ENCODE measurements at regions not wholly inside any gene's neighbourhood (a gene's known extent, or its start where the extent isn't known, plus 50 kb on each side); places are given as distances from the start of the nearest gene placed in this dataset.

GRCh38 chr4:26257850-26258249 is 63.0 kb upstream of the RBPJ start:
- no peak for DNase-seq

DNA sequence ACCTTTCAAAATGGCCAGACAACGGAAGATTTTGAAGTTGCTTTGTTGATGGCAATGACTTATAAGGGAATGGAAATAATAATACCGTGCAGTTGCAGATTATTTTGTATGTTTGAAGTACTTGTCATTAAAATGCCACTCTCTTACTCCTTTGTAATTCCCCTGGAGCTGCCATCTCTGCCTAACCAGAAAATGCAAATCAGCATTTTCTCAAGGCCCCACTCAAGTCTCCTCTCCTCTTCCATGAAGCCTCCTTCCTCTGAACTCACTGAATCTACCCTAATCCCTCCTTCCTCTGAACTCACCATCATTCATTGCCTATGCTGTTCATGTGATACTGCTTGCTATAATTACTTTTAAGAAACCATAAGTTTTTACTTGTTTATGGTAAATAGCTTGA is 60.2 kb upstream of the RBPJ start:
- DNase-seq: no peak

DNA sequence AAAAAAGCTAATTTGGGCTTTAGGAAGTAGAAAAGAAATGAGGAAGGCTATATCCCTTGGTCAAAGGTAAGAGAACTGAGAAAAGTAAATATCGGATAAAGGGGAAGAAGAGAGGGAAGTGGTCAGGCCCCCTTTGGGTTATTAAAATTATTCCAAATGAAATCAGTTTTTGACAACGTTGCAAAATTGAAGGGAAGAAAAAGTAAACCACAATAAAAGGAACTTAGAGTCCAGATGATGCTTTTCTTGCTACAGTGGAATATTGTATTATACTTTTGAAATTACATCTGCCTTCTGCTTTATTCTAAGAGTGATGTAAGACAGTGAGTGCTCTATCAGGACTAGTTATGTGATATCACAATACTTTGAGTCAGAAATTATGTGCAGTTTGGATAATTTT is 59.4 kb upstream of the RBPJ start:
- no peak for DNase-seq

DNA sequence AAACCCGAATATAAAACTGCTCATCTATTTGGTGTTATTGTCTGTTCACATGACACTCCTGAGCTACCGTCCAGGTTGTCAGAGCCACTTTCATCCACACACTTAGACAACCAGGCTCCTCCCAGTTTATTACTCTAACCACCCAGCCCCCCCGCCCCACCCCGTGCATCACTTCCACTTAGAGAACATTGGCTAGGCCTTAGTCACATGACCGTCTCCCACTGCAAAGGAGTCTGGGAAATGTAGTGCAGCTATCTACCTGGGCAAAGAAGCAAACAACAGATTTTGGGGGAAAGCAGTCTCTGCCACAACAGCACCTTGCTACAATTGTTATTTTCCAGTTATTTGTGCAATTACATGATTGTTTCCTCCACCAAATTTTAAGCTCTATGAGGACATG is 57.6 kb upstream of the RBPJ start:
- peak; percentile 63 for DNase-seq

- DNase-seq: no peak
These were observed 56.7 kb upstream of the RBPJ start for GRCh38 chr4:26264109-26264508.

DNA sequence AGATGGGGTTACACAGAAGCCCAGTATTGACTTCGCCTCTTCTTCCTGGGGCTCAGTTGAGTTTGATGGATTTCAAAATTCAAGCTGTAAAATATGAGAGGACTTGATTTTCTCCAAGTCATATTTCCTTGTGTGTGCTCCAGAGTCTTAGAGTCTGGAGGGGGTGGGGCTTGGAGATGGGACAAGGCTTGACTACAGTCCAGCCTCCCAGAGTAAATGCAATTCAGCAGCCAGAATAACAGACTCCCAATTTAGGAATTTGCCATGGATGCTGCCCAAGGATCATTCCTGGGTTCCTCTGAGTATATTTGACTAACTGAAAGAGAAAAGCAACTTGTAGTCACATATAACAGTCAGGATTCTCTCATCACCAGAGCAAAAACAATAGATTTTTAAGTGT is 53.7 kb upstream of the RBPJ start:
- DNase-seq: no peak

- no peak for DNase-seq
These were observed 52.6 kb upstream of the RBPJ start for GRCh38 chr4:26268246-26268645.

GRCh38 chr4:26269038-26269437 is 51.8 kb upstream of the RBPJ start:
- no peak for DNase-seq

All from NCI-H82 (cell line).